ENCODE measurements at regions not wholly inside any gene's neighbourhood (a gene's known extent, or its start where the extent isn't known, plus 50 kb on each side); places are given as distances from the start of the nearest gene placed in this dataset.
A peak's percentile ranks its signal among the peaks of the same experiment; 100 is the strongest.

- no peak for TF ChIP-seq ZNF462 (CRISPR knock-in tag; IDR thresholded peaks at IDR 0.05)
These were observed 83.9 kb upstream of the KCNE2 start (continued) for GRCh38 chr21:34279883-34280282.

GRCh38 chr21:34280389-34280795 is 83.4 kb upstream of the KCNE2 start:
- Mint-ChIP-seq H3K36me3 (ENCODE audit: low read depth) (no peaks in the 10 kb centered on the region), H3K27me3 (ENCODE audit: insufficient read depth, low read depth, poor library complexity) (peaks cover 6% of the 10 kb centered on the region), H3K27ac (peak overlapping the region; percentile 84; the same call in 1 of the 2 replicates), H3K4me1 (no peaks in the 10 kb centered on the region), H3K4me3 (no peak overlapping the region), H3K9me3 (no peaks in the 10 kb centered on the region)
- H2AFZ ChIP-seq: no peak overlapping the region
- H3K27ac ChIP-seq (ENCODE audit: low read depth): no peak overlapping the region
- H3K27me3 ChIP-seq (ENCODE audit: insufficient read depth): no peaks in the 10 kb centered on the region
- H3K4me3 ChIP-seq: no peak overlapping the region
- H3K4me1 ChIP-seq (ENCODE audit: insufficient read depth): no peaks in the 10 kb centered on the region
- H3F3A ChIP-seq (replicated peaks; ENCODE audit: low read depth): no peaks in the 10 kb centered on the region
- no peak overlapping the region for H3K4me2 ChIP-seq
- no peaks in the 10 kb centered on the region for H3K79me2 ChIP-seq (replicated peaks; ENCODE audit: insufficient read depth)
- no peaks in the 10 kb centered on the region for H3K36me3 ChIP-seq (ENCODE audit: insufficient read depth)
- DNase-seq (ENCODE audit: low spot score): no peak
- ATAC-seq: no peak
- H4K20me1 ChIP-seq (replicated peaks; ENCODE audit: insufficient read depth): no peaks in the 10 kb centered on the region
- peaks cover 18% of the 10 kb centered on the region for H3K9me2 ChIP-seq (ENCODE audit: insufficient read depth)
- TF ChIP-seq ETS1 (IDR thresholded peaks at IDR 0.05) (no peak), ZNF114 (CRISPR knock-in tag; IDR thresholded peaks at IDR 0.05) (no peak), CTCF (conservative IDR thresholded peaks at IDR 0.05; ENCODE audit: low read depth in 2 of 2) (no peak), EZH2phosphoT487 (IDR thresholded peaks at IDR 0.05; ENCODE audit: unreplicated experiment) (no peak), EZH2 (IDR thresholded peaks at IDR 0.05; ENCODE audit: low read depth, unreplicated experiment) (no peak), REST (IDR thresholded peaks at IDR 0.05; ENCODE audit: unreplicated experiment) (no peak), POLR2AphosphoS5 (IDR thresholded peaks at IDR 0.05; ENCODE audit: low read depth) (no peak), STAT1 (IDR thresholded peaks at IDR 0.05; ENCODE audit: unreplicated experiment) (no peak), CREB1 (CRISPR knock-in tag; IDR thresholded peaks at IDR 0.05; ENCODE audit: low read depth) (no peak), NANOG (IDR thresholded peaks at IDR 0.05; ENCODE audit: borderline replicate concordance) (no peak), JUNB (IDR thresholded peaks at IDR 0.05; ENCODE audit: unreplicated experiment) (no peak)

Data from GM23338 (cell line).